Left lung (tissue), 4 donors: ENCODE measurements at regions not wholly inside any gene's neighbourhood (a gene's known extent, or its start where the extent isn't known, plus 50 kb on each side); places are given as distances from the start of the nearest gene placed in this dataset.

Experiments
- ATAC-seq: fragments of 200-7000 bp; cut with Tn5 transposase; one replicate; pipeline ENCODE4 v1.9.1; 2020; ENCODE audit warnings: moderate library complexity
- DNase-seq, 4 donors: peaks; one replicate each; pipeline ENCODE4 v3.0.0-alpha.2; 2013 to 2020
- H3K27ac ChIP-seq, 2 donors: fragments of 200-600 bp; sonication (generic) in 1 of 2; one replicate each; pipeline versions ENCODE4 v1.5.0 to v1.8.0; 2020 to 2021
- H3K27me3 ChIP-seq, 2 donors: fragments of 200-600 bp; sonication (generic) in 1 of 2; one replicate each; pipeline versions ENCODE4 v1.5.0 to v1.8.0; 2020 to 2021
- H3K36me3 ChIP-seq, 2 donors: fragments of 200-600 bp; sonication (generic) in 1 of 2; one replicate each; pipeline versions ENCODE4 v1.5.0 to v1.8.0; 2020 to 2021
- H3K4me1 ChIP-seq, 2 donors: fragments of 200-600 bp; one replicate each; pipeline ENCODE4 v1.8.0; 2021
- H3K4me3 ChIP-seq, 2 donors: fragments of 200-600 bp; sonication (generic) in 1 of 2; one replicate each; pipeline versions ENCODE4 v1.5.0 to v1.8.0; 2020 to 2021; ENCODE audit warnings: mild to moderate bottlenecking in 1 of 2
- H3K9me3 ChIP-seq, 2 donors: fragments of 200-600 bp; sonication (generic) in 1 of 2; one replicate each; pipeline versions ENCODE4 v1.5.0 to v1.8.0; 2020 to 2021
- intact Hi-C, 2 donors: fragments of 100-400 bp; cut with DNase I; formaldehyde crosslinking; loops; one replicate each; pipeline versions ENCODE4 v1.11.2 to v1.14.2; 2022
- TF ChIP-seq, protein P1 (sequence below), 2 donors: fragments of 200-600 bp; sonication (generic) in 1 of 2; IDR thresholded peaks; one replicate each; pipeline versions ENCODE4 v1.5.0 to v1.8.0; 2021; ENCODE audit warnings: antibody characterized with exemption in 2 of 2
- donor health status: DM: no; HTN: yes; CAD: no.
- donor health status: DM: no; HTN: no; CAD: no.

DNA sequence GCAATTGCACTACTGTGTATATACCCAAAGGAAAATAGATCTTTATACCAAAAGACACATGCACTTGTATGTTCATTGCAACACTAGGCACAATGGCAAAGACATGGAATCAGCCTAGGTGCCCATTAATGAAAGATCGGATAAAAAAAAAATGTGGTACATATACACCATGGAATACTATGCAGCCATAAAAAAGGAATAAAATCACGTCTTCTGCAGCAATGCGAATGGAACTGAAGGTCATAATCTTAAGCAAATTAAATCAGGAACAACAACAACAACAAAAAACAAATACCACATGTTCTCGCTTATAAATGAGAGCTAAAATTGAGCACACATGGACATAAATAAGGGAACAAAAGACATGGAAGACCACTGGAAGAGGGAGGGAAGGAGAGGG lies 266.7 kb upstream of the CDH18 start:
- intact Hi-C loops, result no loop called here
- no peaks in the 10 kb centered on the region for H3K27me3 ChIP-seq

DNA sequence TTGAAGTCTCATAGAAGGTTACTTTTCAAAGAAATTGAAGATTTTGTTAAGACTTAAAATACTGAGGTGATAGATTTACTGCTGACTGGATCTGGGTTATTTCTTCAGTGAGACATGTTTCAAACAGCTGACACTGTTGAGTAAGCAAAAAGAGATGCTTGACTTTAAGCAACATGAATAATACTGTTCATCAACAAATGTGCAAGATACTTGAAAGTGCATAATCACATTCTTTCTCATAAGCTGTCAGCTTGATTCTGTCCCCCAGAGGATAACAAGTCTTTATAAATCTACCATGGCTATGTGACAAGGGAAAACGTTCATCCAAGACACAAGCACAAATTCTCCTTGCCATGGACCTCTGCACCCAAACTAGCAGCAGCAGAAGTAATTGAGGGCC lies 260.1 kb upstream of the CDH18 start:
- DNase-seq, result no peak
- no peaks in the 10 kb centered on the region for H3K36me3 ChIP-seq
- H3K27ac ChIP-seq, result no peak overlapping the region
- ATAC-seq, result no peak
- no peaks in the 10 kb centered on the region for H3K4me1 ChIP-seq
- intact Hi-C loops, result no loop called here
- H3K9me3 ChIP-seq, result peaks cover 0 to 20% of the 10 kb centered on the region in 2 donors
- no peak overlapping the region for H3K4me3 ChIP-seq
- H3K27me3 ChIP-seq, result no peaks in the 10 kb centered on the region
- TF ChIP-seq, protein P1, sequence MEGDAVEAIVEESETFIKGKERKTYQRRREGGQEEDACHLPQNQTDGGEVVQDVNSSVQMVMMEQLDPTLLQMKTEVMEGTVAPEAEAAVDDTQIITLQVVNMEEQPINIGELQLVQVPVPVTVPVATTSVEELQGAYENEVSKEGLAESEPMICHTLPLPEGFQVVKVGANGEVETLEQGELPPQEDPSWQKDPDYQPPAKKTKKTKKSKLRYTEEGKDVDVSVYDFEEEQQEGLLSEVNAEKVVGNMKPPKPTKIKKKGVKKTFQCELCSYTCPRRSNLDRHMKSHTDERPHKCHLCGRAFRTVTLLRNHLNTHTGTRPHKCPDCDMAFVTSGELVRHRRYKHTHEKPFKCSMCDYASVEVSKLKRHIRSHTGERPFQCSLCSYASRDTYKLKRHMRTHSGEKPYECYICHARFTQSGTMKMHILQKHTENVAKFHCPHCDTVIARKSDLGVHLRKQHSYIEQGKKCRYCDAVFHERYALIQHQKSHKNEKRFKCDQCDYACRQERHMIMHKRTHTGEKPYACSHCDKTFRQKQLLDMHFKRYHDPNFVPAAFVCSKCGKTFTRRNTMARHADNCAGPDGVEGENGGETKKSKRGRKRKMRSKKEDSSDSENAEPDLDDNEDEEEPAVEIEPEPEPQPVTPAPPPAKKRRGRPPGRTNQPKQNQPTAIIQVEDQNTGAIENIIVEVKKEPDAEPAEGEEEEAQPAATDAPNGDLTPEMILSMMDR (IDR thresholded peaks at IDR 0.05), result no peak

More for the DNA sequence above, 266.7 kb upstream of the CDH18 start:
- ATAC-seq (no peak), DNase-seq (no peak)
- TF ChIP-seq, protein P1 (IDR thresholded peaks at IDR 0.05), result no peak
- Histone ChIP-seq H3K4me1 (no peaks in the 10 kb centered on the region), H3K4me3 (no peak overlapping the region), H3K27ac (no peak overlapping the region), H3K36me3 (no peaks in the 10 kb centered on the region), H3K9me3 (peaks cover 0 to 19% of the 10 kb centered on the region in 2 donors)

DNA sequence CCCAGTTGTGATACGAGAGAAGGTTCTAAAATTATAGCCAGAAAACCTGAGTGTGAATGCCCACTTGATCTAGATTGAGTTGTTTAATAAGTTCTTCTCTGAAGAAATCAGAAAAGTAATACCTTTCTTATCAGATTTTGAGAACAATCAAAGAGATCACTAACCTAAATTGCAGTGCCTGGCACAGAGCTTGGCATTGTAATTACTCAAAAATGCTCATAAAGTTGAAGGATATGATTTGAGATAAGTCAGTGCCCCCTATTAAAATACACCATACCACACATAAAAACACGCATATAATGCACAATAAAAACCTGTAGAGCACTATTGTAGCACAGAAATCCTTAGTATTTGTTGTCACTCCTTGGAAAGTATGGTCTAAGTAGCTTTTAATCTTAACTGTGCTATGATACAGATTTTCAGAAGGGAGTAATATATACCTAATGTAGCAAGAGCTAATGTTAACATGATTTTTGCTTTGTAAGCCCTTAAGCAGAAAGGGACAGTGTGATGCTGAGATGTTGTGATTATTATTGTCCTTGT lies 257.5 kb upstream of the CDH18 start:
- no peak overlapping the region for H3K27ac ChIP-seq
- H3K9me3 ChIP-seq, result peaks cover 0 to 13% of the 10 kb centered on the region in 2 donors
- intact Hi-C loops, result no loop called here
- no peaks in the 10 kb centered on the region for H3K27me3 ChIP-seq
- no peak overlapping the region for H3K4me3 ChIP-seq
- TF ChIP-seq, protein P1 (IDR thresholded peaks at IDR 0.05), result no peak
- no peaks in the 10 kb centered on the region for H3K36me3 ChIP-seq
- H3K4me1 ChIP-seq, result no peaks in the 10 kb centered on the region
- DNase-seq, result no peak
- no peak for ATAC-seq

DNA sequence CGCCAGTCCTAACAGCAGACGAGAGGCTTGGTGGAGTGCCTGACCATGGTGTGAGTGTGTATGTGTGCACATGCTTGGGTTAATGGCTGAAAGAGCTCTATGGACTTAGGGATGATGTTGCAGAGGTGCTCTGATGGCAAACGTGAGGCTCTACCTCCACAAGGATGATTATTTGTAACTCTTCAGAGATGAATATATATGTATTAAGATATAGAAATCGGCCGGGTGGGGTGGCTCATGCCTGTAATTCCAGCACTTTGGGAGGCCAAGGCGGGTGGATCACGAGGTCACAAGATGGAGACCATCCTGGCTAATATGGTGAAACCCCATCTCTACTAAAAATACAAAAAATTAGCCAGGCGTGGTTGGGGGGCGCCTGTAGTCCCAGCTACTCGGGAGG lies 253.4 kb upstream of the CDH18 start:
- intact Hi-C loops, result no loop called here
- H3K4me3 ChIP-seq, result no peak overlapping the region
- ATAC-seq, result no peak

DNA sequence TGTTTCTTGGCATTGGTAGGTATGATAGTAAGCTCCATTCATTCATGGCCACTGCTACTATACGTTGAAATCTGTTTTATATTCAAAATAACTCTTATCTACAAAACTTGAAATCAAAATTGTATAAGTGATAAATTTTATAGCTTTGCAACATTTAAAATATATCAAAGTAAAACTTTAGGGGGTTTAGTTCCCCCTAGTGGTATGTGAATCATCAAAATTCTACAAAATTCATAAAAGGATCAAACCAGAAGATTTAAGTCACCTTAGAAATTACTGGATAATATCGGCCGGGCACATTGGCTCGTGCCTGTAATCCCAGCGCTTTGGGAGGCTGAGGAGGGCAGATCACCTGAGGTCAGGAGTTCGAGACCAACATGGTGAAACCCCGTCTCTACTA lies 243.0 kb upstream of the CDH18 start:
- no peaks in the 10 kb centered on the region for H3K27me3 ChIP-seq

More for the DNA sequence above, 253.4 kb upstream of the CDH18 start:
- peak in 1 of 4 donors; percentile 20 for DNase-seq
- Histone ChIP-seq H3K9me3 (no peaks in the 10 kb centered on the region), H3K36me3 (no peaks in the 10 kb centered on the region), H3K4me1 (no peaks in the 10 kb centered on the region), H3K27me3 (no peaks in the 10 kb centered on the region), H3K27ac (no peak overlapping the region)
- TF ChIP-seq, protein P1 (IDR thresholded peaks at IDR 0.05), result no peak

More for the DNA sequence above, 243.0 kb upstream of the CDH18 start:
- Histone ChIP-seq H3K36me3 (no peaks in the 10 kb centered on the region), H3K4me1 (no peaks in the 10 kb centered on the region), H3K27ac (no peak overlapping the region), H3K4me3 (no peak overlapping the region), H3K9me3 (no peaks in the 10 kb centered on the region)
- intact Hi-C loops, result no loop called here
- ATAC-seq, result no peak
- TF ChIP-seq, protein P1 (IDR thresholded peaks at IDR 0.05), result no peak
- no peak for DNase-seq
